ENCODE measurements at regions not wholly inside any gene's neighbourhood (a gene's known extent, or its start where the extent isn't known, plus 50 kb on each side); places are given as distances from the start of the nearest gene placed in this dataset.

DNA sequence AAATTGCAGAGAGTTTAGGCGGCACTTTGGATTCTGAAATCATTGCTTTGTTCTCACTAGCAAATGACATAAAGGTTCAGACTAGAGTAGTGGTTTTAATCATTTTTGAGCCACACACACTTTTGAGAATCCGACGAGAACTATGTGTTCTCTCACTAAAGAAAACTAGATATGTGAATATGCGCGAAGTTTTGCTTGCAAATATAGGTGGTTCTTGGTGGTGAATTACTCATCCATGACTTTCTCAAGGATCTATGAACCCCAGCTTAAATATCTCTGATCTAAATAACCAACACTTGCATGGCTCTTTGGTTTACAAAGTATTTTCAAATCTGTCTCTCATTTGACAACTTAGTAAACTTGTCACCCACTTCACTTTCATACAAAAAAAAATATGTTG, 54.8 kb downstream of the NOG start:
- no peak for DNase-seq (ENCODE audit: extremely low read depth, low read depth, low spot score)

- DNase-seq (ENCODE audit: extremely low read depth, low read depth, low spot score), result no peak
These were observed 55.3 kb downstream of the NOG start for GRCh38 chr17:56648806-56649205.

DNA sequence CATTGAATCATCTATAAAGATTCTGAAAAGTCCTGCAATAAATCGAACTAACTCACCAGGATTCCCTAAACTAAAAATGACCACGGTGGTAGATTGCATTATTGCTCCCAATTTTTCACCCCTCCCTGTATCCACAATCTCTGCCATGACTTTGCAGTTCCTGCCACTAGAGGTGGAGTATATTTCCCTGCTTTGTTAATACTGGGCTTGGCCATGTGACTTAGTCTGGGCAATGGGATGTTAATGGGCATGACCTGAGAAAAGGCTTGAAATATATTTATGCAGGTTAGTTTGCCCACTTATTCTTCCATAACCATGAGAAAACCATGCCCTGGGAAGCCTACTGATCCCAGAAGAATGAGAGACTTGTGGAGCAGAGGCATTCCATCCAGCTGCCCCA, 59.1 kb downstream of the NOG start:
- DNase-seq (ENCODE audit: extremely low read depth, low read depth, low spot score), result no peak

DNA sequence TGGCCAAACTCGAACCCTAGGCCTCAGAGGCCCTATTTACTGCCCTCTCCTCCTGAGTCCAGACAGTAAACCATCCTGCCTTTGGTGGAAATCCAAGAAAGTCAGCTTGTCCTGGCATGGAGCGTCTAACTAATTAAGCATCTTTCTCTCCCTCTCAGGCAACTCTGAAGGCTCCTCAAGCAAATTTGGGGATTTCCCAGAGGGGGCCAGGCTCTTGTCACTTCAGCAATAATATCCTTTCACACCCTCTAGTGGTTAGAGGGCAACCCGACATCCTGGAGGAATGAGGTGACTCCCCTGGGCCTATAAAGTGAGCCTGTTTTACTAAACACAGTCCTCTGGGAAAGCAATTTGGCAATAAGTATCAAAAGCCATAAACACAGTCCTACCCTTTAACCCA, 60.4 kb downstream of the NOG start:
- peak; percentile 9 for DNase-seq (ENCODE audit: extremely low read depth, low read depth, low spot score)

DNA sequence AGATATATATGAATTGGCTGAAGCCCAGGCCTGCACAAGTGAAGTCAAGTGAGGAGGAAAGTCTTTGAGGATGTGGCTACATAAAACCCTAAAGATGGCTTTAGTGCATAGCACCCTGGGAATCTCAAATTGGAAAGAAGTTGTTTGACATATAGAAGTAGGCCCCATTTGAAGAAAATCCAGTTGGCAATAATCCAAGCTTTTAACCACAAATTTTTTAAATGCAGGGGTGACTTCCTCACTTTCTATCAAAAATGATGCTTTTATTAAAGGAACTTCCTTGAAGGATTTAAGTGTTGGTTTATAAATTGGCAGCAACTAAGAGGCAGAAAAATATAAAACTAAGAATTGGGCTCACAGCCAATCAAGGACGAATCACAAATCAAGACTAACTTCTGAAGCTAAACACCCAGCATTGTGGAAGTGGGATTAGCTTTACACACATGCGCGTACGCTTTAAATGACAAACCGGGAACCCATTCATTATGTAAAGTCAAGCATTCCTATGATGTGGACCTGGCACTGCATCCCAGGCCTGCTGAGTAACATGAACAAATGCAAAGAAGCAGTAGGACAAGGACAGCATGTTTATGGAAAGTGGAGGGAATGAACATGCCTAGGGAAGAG, 63.3 kb downstream of the NOG start:
- DNase-seq (ENCODE audit: extremely low read depth, low read depth, low spot score), result no peak

DNA sequence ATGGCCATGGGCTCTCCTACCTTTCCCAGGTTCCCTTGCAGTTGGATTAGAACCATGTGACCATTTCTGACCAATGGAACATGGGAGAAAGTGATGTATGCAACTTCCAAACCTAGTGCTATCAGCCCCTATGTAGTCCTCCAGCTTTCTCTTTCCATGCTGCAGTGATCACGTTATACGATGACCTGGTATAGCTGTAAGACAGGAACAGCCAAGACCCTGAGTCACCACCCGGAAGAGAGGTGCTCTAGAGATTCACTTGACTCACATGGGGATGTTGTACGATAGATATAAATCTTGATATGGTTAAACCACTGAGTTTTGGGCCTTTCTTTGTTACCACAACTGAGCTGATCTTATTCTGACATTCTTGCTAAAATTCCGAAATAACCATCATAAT, 65.1 kb downstream of the NOG start:
- no peak for DNase-seq (ENCODE audit: extremely low read depth, low read depth, low spot score)

DNA sequence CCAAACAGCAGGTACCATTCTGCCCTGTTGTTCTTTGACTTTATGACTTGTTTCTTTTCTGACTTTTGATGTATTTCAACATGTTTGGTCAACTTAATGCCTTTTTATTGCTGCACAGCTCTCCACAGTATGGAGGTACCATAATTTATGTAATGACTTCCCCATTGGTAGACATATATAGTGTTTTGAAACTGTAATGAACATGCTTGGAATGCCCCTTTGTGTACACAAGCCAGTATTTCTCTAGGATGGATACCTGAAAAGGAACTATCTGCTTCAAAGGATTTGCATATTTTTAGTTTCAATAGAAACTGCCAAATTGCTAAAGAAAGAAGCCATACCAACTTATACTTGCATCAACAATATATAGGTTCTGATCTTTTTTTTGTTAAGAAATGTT, 66.1 kb downstream of the NOG start:
- no peak for DNase-seq (ENCODE audit: extremely low read depth, low read depth, low spot score)

DNA sequence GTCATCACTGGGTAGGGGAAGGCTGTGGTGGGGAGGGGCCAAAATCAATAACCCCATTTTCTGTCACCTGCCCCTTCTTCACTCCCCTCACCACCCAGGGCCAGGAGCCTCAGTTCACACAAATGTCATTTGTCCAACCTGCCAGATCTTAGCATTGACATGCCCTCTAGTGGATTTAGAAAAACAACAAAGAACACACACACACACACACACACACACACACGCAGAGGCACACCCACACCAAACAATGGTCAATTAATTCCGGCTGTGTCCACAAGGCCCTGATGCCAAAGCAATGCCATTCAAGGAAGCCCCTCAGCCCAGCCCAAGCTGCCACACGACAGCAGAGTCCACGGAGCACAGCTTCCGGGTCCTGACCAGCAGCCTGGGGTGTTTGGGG, 68.4 kb downstream of the NOG start:
- DNase-seq (ENCODE audit: extremely low read depth, low read depth, low spot score), result no peak

DNA sequence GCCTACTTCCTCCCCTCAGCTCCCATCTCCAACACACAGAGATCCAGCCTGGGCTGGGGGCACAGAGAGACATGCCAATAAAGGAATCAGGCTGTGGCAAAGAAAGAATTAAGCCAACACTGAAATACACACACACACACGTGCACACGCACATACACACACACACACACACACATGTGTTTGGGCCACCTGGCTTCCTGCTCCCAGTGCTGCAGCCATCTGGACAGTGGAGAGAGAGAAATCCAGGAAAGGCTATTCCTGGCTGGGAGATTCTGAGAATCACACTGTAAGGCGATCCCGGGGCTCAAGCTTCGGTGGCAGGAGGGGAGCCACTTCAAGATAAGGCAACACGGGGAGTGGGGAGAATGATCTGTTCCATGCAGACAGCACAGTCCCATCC, 72.4 kb downstream of the NOG start:
- no peak for DNase-seq (ENCODE audit: extremely low read depth, low read depth, low spot score)

DNA sequence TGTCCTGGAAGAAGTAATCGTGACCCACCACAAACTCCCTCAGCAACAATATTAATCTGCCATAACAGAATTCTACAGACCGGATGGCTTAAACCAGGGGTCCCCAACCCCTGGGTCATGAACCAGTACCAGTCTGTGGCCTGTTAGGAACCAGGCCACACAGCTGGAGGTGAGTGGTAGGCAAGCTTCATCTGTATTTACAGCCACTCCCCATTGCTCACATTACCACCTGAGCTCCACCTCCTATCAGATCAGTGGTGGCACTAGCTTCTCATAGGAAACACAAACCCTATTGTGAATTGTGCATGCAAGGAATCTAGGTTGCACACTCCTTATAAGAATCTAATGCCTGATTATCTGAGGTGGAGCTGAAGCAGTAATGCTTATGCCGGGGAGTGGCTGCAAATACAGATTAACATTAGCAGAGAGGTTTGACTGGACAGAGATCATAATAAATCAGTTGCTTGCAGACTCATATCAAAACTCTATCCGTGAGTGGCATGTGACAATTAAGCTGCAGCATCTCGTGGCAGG, 74.5 kb downstream of the NOG start:
- DNase-seq (ENCODE audit: extremely low read depth, low read depth, low spot score), result no peak

GRCh38 chr17:56672195-56672594, 78.7 kb downstream of the NOG start:
- DNase-seq (ENCODE audit: extremely low read depth, low read depth, low spot score), result no peak

GRCh38 chr17:56674401-56674925, 81.0 kb downstream of the NOG start:
- no peak for DNase-seq (ENCODE audit: extremely low read depth, low read depth, low spot score)

DNA sequence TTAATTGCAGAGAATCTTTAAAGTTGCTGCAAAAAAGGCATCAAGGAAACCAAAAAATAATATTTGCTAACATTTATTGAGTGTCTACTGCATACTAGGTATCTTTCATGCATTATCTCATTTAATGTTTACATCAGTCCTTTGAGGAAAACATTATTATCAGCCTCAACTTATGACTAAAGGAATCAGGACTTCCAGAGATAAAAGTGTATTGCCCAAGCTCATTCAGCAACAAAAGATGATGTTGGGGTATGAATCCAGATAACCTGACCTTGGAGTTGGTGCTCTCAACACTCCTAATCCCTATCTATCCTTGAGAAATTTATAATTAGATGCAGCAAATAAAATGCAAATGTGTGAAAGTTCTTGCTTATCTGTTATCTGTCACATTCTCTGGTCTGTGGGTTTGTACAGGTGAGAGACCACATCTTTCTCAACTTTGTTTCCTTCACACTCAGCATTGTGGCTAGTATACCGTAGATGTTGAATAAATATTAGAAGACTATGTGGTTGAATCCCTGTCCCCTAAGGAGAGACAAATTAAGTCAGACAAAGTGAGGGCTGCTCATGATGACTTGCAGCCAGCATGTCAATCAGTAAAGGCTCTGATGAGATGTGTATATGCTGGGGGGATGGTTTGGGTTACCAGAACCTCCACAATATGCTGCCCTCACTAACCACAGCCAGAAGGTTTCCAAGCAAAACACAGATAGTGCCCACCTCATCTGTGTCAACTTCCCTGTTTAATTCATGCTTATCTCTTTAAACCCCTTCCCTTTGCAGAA, 82.6 kb downstream of the NOG start:
- DNase-seq (ENCODE audit: extremely low read depth, low read depth, low spot score), result no peak

DNA sequence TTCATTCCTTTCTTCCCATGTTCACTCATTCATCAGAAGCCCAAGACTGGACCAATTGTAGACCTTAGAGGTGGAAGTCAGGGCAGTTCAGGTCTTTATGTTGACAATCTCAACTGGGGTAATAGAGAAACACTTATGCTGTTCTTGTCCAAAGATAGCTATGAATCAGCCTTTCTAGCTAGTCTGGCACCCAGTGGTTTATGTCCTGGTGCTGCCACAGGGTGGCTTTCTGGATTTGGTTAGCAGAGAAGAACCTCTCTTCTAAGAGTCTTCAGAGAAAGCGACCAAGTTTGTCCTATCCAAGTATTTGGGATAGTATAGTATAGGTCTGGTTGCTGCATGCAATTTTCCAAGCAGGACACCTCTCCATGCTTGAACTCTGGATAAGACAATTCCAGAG, 83.3 kb downstream of the NOG start:
- no peak for DNase-seq (ENCODE audit: extremely low read depth, low read depth, low spot score)

GRCh38 chr17:56678249-56679114, 85.0 kb downstream of the NOG start:
- no peak for DNase-seq (ENCODE audit: extremely low read depth, low read depth, low spot score)

DNA sequence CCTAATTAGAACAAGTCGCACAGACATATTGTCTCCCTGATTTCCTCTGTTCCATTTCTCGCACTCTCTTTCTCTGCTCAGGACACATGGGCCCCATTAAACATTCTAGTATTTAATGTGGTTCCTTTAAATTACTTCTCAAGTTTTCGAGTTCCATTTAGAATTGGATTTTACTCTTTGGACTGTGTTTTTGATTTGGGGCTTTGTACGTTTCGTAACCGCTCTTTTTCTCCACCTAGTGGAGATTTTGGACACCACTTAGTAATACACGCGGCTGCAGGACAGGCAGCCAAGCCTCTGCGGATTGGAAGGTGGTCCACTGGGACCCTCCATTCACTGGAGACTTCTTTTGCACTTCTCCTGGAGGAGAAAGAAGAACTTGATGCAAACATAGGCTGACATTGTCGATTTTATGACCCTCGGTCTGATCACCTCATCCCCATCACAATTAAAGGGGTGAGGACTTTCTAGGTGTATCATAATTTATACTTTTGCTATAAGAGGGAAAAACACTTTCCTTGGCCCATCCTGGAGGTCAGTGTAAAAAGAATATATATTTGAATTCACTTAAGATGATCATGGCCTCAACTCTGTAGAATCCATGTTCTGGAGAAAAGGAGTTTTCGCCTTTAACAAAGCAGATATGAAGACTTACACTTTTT, 85.7 kb downstream of the NOG start:
- peak; percentile 25 for DNase-seq (ENCODE audit: extremely low read depth, low read depth, low spot score)

DNA sequence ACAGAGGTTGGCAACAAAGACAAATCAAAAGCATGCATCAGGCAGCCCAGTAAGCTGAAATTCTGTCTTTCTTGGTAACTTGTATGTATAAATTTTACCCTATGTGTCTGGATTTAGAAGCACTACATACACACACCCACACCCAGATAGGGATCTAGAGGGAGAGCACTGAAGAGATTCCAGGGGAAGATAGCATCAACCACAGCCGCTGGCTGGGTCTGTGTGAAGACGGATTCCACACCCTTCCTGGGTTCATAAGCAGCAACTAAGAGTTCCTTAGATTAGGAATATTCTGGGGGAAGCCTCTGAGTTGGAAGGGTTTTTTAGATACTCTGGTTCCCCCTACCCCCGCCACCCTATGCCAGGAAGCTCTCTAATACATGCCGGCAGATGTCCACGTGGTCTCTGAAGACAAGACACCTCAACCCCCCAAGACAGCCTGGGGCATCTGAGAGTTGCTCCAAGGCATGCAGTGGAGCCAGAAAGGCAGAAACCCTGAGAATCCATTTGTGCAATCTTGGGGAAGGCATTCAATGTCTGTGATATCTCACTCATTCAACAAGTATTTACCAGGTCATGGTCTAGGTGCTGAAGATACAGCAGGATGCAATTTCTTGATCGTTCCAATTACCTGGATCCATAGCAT, 86.4 kb downstream of the NOG start:
- DNase-seq (ENCODE audit: extremely low read depth, low read depth, low spot score), result no peak

GRCh38 chr17:56680676-56681075, 87.2 kb downstream of the NOG start:
- no peak for DNase-seq (ENCODE audit: extremely low read depth, low read depth, low spot score)

DNA sequence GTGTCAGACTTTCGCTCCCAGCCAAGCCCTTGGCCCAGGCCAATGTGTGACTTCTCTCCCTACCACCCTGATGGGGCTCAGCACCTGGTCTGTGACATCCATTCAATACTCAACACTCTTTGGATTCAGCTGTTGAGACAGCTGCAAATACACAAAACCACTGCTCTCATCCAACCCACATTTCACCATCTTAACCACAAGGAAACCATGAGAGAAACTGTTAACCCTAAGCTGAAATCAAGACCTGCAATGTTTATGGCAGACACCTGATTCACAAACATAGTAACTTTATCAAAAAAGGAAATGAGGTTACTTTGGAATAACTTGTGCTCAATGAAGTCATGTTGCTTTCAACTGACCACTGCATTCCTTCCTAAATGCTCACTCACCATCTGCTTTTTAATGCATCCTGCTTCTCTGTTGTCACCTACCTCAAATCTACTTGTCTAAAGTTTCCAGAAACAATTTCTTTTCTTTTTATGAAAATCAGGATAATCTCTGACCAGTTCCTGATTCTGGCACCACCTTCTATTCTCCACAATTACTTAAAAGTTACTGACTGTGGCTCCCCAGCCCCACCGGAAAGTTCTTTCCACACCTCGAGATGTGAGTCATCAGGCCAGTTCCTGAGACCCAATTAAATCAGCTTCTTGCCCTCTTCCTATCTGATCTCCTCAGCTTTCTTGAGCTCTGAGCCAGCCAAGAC, 88.2 kb downstream of the NOG start:
- peak; percentile 79 for DNase-seq (ENCODE audit: extremely low read depth, low read depth, low spot score)

GRCh38 chr17:56688151-56688550, 94.7 kb downstream of the NOG start:
- no peak for DNase-seq (ENCODE audit: extremely low read depth, low read depth, low spot score)
